ENCODE measurements at regions not wholly inside any gene's neighbourhood (a gene's known extent, or its start where the extent isn't known, plus 50 kb on each side); places are given as distances from the start of the nearest gene placed in this dataset.

DNA sequence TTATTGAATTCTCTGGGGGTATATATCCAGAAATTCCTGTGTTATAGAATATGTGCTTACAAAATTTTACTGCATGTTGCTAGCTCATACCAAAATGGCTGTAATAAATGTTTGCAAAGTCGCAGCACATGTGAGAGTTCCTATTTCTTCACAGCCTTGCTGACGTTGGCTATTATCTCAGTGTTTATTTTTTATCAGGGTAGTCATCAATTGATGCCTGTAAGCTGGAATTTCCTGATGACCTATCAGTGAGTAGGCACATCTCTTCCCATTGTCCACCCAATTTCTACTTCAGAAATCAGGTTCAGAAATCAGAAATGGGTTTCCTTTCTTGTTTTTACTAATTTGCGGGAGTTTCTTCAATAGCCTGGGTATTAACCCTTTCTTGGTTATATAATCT lies 268.1 kb upstream of the FZD8 start:
- H3K4me1 ChIP-seq (ENCODE audit: insufficient read depth, low read length), result peaks cover 37% of the 10 kb centered on the region
- no peak overlapping the region for H3K9ac ChIP-seq (ENCODE audit: low read depth, low read length)
- H3K36me3 ChIP-seq (ENCODE audit: insufficient read depth, low read length), result no peaks in the 10 kb centered on the region

DNA sequence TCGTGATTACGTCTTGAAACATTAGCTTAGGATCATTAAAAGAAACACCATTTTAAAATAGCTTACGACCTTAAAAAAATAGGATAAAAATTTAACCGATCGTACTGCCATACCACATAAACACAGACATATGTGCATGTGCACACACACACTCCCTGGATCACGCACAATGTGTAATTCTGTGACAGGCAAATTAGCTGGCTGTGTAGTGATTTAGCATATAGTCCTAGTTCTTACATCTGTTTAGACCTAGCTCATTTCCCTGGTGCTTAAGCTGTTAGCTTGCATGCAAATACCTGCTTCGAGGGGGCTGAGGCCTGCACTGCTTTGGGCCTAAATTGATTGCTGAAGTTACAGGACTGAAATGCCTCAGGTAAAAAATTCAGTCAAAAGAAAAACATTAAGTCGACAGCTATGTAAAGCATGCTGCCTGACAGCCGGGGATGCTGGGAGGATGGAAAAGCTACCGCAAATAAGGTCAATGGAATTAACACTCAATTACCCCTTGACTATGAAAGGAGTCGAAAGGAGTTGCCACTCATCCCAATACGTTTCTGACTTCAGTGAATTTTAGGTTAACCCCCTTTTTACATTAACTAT lies 267.1 kb upstream of the FZD8 start:
- Histone ChIP-seq H3K9me3 (ENCODE audit: control insufficient read depth, insufficient read depth, low read length) (no peaks in the 10 kb centered on the region), H3K36me3 (ENCODE audit: insufficient read depth, low read length) (no peaks in the 10 kb centered on the region), H3K4me1 (ENCODE audit: insufficient read depth, low read length) (peaks cover 36% of the 10 kb centered on the region), H3K9ac (ENCODE audit: low read depth, low read length) (no peak overlapping the region)

More for the DNA sequence above, 268.1 kb upstream of the FZD8 start:
- no peaks in the 10 kb centered on the region for H3K9me3 ChIP-seq (ENCODE audit: control insufficient read depth, insufficient read depth, low read length)

- Histone ChIP-seq H3K4me1 (ENCODE audit: insufficient read depth, low read length) (peaks cover 31% of the 10 kb centered on the region), H3K9ac (ENCODE audit: low read depth, low read length) (no peak overlapping the region), H3K9me3 (ENCODE audit: control insufficient read depth, insufficient read depth, low read length) (no peaks in the 10 kb centered on the region), H3K36me3 (ENCODE audit: insufficient read depth, low read length) (no peaks in the 10 kb centered on the region)
Observed at GRCh38 chr10:35908451-35908850, 266.4 kb upstream of the FZD8 start.

- Histone ChIP-seq H3K9me3 (ENCODE audit: control insufficient read depth, insufficient read depth, low read length) (no peaks in the 10 kb centered on the region), H3K36me3 (ENCODE audit: insufficient read depth, low read length) (no peaks in the 10 kb centered on the region), H3K9ac (ENCODE audit: low read depth, low read length) (no peak overlapping the region), H3K4me1 (ENCODE audit: insufficient read depth, low read length) (peaks cover 22% of the 10 kb centered on the region)
Observed at GRCh38 chr10:35907548-35907947, 265.5 kb upstream of the FZD8 start.

DNA sequence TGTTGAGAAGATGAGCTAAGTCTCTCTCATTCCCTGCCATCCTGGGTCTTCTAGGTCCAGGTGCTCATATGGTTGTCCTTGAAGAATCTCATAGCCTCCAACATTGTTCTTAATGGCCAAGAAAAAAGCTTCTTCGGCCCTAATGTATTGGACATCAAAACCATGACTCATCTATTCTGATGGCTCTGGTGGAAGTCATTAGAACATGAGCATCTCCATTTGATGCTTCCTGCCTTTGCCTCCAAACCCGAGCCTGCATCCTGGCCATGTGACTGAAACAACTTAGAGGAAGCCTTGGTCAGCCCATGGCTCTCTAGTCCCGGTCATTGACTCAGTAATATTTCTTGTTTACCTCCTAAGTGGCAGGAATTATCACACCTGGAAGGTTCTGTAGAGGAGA lies 264.1 kb upstream of the FZD8 start:
- H3K4me1 ChIP-seq (ENCODE audit: insufficient read depth, low read length), result peaks cover 18% of the 10 kb centered on the region
- no peaks in the 10 kb centered on the region for H3K36me3 ChIP-seq (ENCODE audit: insufficient read depth, low read length)
- no peak overlapping the region for H3K9ac ChIP-seq (ENCODE audit: low read depth, low read length)
- no peaks in the 10 kb centered on the region for H3K9me3 ChIP-seq (ENCODE audit: control insufficient read depth, insufficient read depth, low read length)

GRCh38 chr10:35903021-35903420 lies 260.9 kb upstream of the FZD8 start:
- Histone ChIP-seq H3K9me3 (ENCODE audit: control insufficient read depth, insufficient read depth, low read length) (no peaks in the 10 kb centered on the region), H3K4me1 (ENCODE audit: insufficient read depth, low read length) (peaks cover 2% of the 10 kb centered on the region; the same call in 1 of the 2 replicates), H3K9ac (ENCODE audit: low read depth, low read length) (no peak overlapping the region), H3K36me3 (ENCODE audit: insufficient read depth, low read length) (no peaks in the 10 kb centered on the region)

DNA sequence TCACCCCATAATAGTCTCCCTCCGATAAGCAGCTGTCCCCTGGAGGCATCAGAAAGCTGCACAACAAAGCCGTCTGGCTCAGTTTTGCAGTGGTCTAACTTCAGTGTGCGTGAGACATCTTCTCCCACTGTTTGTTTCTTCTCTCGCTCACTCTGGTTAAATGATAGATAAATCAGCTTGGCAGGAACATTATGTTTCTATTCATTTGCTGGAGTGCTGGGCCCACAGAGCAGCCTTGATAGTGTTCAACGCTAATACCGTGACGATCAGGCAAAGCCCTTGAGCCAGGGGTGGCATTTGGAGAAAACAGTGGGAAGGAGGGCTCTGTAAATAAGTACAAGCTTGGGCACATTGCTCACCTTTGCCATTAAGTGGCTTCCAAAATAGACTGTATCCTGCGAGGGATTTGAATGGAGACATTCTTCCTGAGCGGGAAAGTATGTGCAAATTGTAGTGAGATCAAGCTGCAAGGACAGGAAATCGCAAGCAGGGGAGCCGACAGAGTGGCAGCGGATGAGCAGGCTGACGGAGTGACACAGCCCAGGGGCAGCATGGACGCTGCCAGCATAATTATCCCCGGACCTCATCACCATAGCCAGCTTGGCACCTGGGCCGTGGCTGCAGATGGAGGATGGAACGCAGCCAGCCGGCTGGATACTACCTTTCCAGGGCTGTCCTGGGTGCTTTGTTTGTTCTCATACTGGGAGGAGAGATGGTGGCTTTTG lies 256.8 kb upstream of the FZD8 start:
- Histone ChIP-seq H3K4me1 (ENCODE audit: insufficient read depth, low read length) (no peaks in the 10 kb centered on the region), H3K36me3 (ENCODE audit: insufficient read depth, low read length) (no peaks in the 10 kb centered on the region), H3K9me3 (ENCODE audit: control insufficient read depth, insufficient read depth, low read length) (no peaks in the 10 kb centered on the region), H3K9ac (ENCODE audit: low read depth, low read length) (no peak overlapping the region)

DNA sequence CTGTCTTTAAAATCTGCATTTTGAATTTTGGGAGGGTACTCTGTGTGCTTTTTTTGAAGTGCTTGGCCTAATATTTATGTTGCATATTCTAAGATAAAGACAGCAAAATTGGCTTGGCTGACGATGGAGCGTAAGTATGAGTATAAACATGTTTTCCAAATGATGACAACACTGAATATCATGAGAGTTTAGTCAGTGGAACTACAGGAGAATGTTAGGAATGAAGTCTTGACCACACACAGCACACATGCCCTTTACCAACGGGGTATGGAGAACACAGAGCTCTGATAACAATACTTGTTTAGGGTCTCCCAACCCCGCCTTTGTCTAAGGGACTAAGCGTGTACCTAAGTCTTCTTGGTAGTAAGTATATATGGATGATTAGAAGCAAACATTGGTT lies 253.9 kb upstream of the FZD8 start:
- no peak overlapping the region for H3K9ac ChIP-seq (ENCODE audit: low read depth, low read length)
- H3K4me1 ChIP-seq (ENCODE audit: insufficient read depth, low read length), result no peaks in the 10 kb centered on the region
- H3K9me3 ChIP-seq (ENCODE audit: control insufficient read depth, insufficient read depth, low read length), result no peaks in the 10 kb centered on the region
- H3K36me3 ChIP-seq (ENCODE audit: insufficient read depth, low read length), result no peaks in the 10 kb centered on the region

- no peak overlapping the region for H3K9ac ChIP-seq (ENCODE audit: low read depth, low read length)
- H3K9me3 ChIP-seq (ENCODE audit: control insufficient read depth, insufficient read depth, low read length), result no peaks in the 10 kb centered on the region
- H3K4me1 ChIP-seq (ENCODE audit: insufficient read depth, low read length), result no peaks in the 10 kb centered on the region; the same call in 1 of the 2 replicates
- no peaks in the 10 kb centered on the region for H3K36me3 ChIP-seq (ENCODE audit: insufficient read depth, low read length)
Observed at GRCh38 chr10:35895331-35895730, 253.2 kb upstream of the FZD8 start.

DNA sequence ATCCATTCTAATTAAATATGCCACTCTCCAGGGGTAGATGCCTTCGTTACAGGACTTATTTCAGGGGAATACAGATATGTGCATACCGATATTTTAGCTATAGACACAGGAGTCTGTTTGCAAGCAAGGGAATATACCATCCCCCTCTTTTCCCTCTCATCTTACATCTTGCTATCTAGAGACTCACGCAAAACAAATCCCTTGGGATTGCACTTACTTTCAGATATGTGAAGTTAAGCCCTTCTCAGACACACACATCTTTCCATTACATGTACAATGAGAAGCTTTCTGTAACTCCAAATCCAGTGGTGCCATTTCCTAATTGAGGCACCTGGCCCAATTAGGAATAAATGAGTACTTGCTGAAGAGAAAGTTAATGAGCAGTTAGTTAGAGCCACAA lies 250.4 kb upstream of the FZD8 start:
- Histone ChIP-seq H3K36me3 (ENCODE audit: insufficient read depth, low read length) (no peaks in the 10 kb centered on the region), H3K9ac (ENCODE audit: low read depth, low read length) (no peak overlapping the region), H3K9me3 (ENCODE audit: control insufficient read depth, insufficient read depth, low read length) (no peaks in the 10 kb centered on the region; the same call in 1 of the 2 replicates), H3K4me1 (ENCODE audit: insufficient read depth, low read length) (no peaks in the 10 kb centered on the region; the same call in 1 of the 2 replicates)

DNA sequence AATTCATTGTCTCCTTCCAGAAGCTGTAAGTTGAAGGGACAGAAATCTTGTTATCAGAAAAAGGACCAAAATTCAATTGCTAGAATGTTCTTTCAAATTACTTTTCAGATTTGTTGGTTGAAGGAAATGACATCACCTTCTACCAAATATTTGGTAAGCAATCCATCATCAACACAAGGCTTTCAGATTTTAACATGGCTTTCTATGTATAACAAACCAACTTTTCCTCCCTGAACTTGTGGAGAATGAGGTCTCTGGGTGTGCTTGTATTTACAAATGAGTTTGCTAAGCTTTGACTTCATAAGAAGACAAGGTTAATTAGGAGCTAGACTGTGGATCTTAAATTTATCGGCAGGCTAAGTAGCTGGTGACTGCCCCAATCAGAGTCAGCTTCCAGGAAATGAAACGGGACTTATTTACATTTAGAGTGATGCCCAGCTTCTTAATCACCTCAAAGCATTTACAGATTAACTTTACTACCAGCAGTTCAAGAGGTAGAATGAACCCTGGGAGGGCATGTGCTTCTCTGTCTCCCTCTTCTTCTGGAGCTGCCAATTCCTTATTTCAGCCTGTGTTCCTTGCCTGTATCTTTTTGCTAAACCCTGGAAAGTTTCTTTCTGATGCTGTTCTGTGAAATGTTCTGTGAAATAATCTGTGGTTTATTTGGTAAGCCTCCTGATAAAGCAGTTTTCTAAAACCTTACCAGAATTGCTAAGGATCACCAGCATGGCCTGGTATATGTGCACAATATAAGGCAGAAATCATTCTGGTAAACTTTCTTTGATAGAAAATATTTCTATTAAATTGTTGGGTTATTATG lies 248.8 kb upstream of the FZD8 start:
- no peak overlapping the region for H3K9ac ChIP-seq (ENCODE audit: low read depth, low read length)
- H3K36me3 ChIP-seq (ENCODE audit: insufficient read depth, low read length), result no peaks in the 10 kb centered on the region
- H3K4me1 ChIP-seq (ENCODE audit: insufficient read depth, low read length), result no peaks in the 10 kb centered on the region; the same call in 1 of the 2 replicates
- H3K9me3 ChIP-seq (ENCODE audit: control insufficient read depth, insufficient read depth, low read length), result no peaks in the 10 kb centered on the region; the same call in 1 of the 2 replicates

- H3K36me3 ChIP-seq (ENCODE audit: insufficient read depth, low read length), result no peaks in the 10 kb centered on the region
- no peak overlapping the region for H3K9ac ChIP-seq (ENCODE audit: low read depth, low read length)
- H3K4me1 ChIP-seq (ENCODE audit: insufficient read depth, low read length), result no peaks in the 10 kb centered on the region; the same call in 1 of the 2 replicates
- no peaks in the 10 kb centered on the region; the same call in 1 of the 2 replicates for H3K9me3 ChIP-seq (ENCODE audit: control insufficient read depth, insufficient read depth, low read length)
Observed at GRCh38 chr10:35889971-35890675, 248.0 kb upstream of the FZD8 start.

- Histone ChIP-seq H3K4me1 (ENCODE audit: insufficient read depth, low read length) (no peaks in the 10 kb centered on the region; the same call in 1 of the 2 replicates), H3K9me3 (ENCODE audit: control insufficient read depth, insufficient read depth, low read length) (no peaks in the 10 kb centered on the region; the same call in 1 of the 2 replicates), H3K9ac (ENCODE audit: low read depth, low read length) (no peak overlapping the region), H3K36me3 (ENCODE audit: insufficient read depth, low read length) (no peaks in the 10 kb centered on the region)
Observed at GRCh38 chr10:35889226-35889625, 247.1 kb upstream of the FZD8 start.

DNA sequence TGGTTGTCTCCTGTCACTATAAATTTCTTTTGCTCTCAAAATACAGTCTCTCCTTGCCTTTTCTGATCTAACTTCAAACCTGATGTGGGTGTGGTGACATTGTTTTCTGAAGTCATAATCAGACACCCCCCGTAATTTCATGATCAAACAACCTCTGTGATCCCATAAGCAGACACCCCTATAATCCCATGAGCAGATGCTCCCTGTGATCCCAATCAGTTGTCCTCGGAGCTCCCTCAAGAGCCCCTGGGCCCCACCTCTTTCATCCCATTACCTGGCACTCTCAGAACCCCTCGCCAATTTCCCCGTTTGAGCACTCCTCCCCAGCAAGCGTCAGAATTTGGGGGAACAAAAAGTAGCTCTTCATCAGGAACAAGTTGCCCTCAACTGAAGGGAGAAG lies 246.3 kb upstream of the FZD8 start:
- no peak overlapping the region for H3K9ac ChIP-seq (ENCODE audit: low read depth, low read length)
- no peaks in the 10 kb centered on the region; the same call in 1 of the 2 replicates for H3K9me3 ChIP-seq (ENCODE audit: control insufficient read depth, insufficient read depth, low read length)
- no peaks in the 10 kb centered on the region; the same call in 1 of the 2 replicates for H3K4me1 ChIP-seq (ENCODE audit: insufficient read depth, low read length)
- no peaks in the 10 kb centered on the region for H3K36me3 ChIP-seq (ENCODE audit: insufficient read depth, low read length)
